NB4 (cell line): ENCODE measurements at regions not wholly inside any gene's neighbourhood (a gene's known extent, or its start where the extent isn't known, plus 50 kb on each side); places are given as distances from the start of the nearest gene placed in this dataset.

Source experiments
- DNase-seq: peaks from one replicate; pipeline ENCODE4 v3.0.0; 2010; ENCODE audit warnings: low read depth
- H3K4me3 ChIP-seq: one replicate; pipeline ENCODE4 v1.5.1; 2011; ENCODE audit warnings: mild to moderate bottlenecking, low read depth, low read length, moderate library complexity
- CTCF ChIP-seq: IDR thresholded peaks from one replicate; pipeline ENCODE4 v1.5.1; 2012; ENCODE audit warnings: low read depth, low read length
- MAX ChIP-seq: IDR thresholded peaks from 2 replicates; pipeline ENCODE4 v1.6.1; 2011; ENCODE audit warnings: low read depth, low read length
- MYC ChIP-seq: IDR thresholded peaks from 2 replicates; pipeline ENCODE4 v1.6.1; 2011; ENCODE audit warnings: low read depth, low read length
- POLR2A ChIP-seq: IDR thresholded peaks from 2 replicates; pipeline ENCODE4 v1.6.1; 2011; ENCODE audit warnings: mild to moderate bottlenecking; ENCODE audit not compliant: insufficient read length; ENCODE audit errors: extremely low read depth

GRCh38 chr4:28427306-28428085 lies 1566.9 kb downstream of the STIM2 start:
- no peak overlapping the region for H3K4me3 ChIP-seq
- TF ChIP-seq MAX (no peak), POLR2A (no peak)
- no peak for DNase-seq

- H3K4me3 ChIP-seq = no peak overlapping the region
- DNase-seq = no peak
- TF ChIP-seq POLR2A = no peak
- no peak for TF ChIP-seq CTCF
- TF ChIP-seq MAX = no peak
- no peak for TF ChIP-seq MYC
Measured at GRCh38 chr4:28432348-28433025, 1571.8 kb downstream of the STIM2 start.

- DNase-seq = no peak
- no peak overlapping the region for H3K4me3 ChIP-seq
- TF ChIP-seq MYC = no peak
- no peak for TF ChIP-seq POLR2A
- no peak for TF ChIP-seq MAX
- TF ChIP-seq CTCF = no peak
Measured at GRCh38 chr4:28435314-28435713, 1574.7 kb downstream of the STIM2 start.

GRCh38 chr4:28436191-28437080 lies 1575.8 kb downstream of the STIM2 start:
- no peak for DNase-seq
- no peak overlapping the region for H3K4me3 ChIP-seq
- TF ChIP-seq POLR2A (no peak), MAX (no peak), CTCF (no peak), MYC (no peak)

- DNase-seq = no peak
- no peak for TF ChIP-seq MYC
- no peak for TF ChIP-seq CTCF
- no peak for TF ChIP-seq MAX
- TF ChIP-seq POLR2A = no peak
Measured at GRCh38 chr4:28443371-28443770, 1582.7 kb downstream of the STIM2 start.

More at GRCh38 chr4:28443371-28443770, 1582.7 kb downstream of the STIM2 start:
- no peak overlapping the region for H3K4me3 ChIP-seq
